ENCODE measurements at regions not wholly inside any gene's neighbourhood (a gene's known extent, or its start where the extent isn't known, plus 50 kb on each side); places are given as distances from the start of the nearest gene placed in this dataset.

GRCh38 chr17:79162012-79162963 lies 87.7 kb downstream of the ENGASE start:
- no peaks in the 10 kb centered on the region for H3K9me3 ChIP-seq
- H3K27me3 ChIP-seq, result peaks cover 79% of the 10 kb centered on the region
- ATAC-seq, result no peak
- TF ChIP-seq POLR2AphosphoS5 (IDR thresholded peaks at IDR 0.05) (no peak), EP300 (IDR thresholded peaks at IDR 0.05) (no peak), CTCF (IDR thresholded peaks at IDR 0.05) (no peak), POLR2A (IDR thresholded peaks at IDR 0.05) (no peak)
- H3K4me1 ChIP-seq, result no peaks in the 10 kb centered on the region
- H3K27ac ChIP-seq, result no peak overlapping the region
- WGBS, 2 donors (ENCODE audit: low coverage in 1 of 2), result 65 to 89% methylated on average over 3 to 11 of the region's 26 CpGs
- H3K4me3 ChIP-seq, result no peak overlapping the region
- no peaks in the 10 kb centered on the region for H3K36me3 ChIP-seq

- peaks cover 78% of the 10 kb centered on the region for H3K27me3 ChIP-seq
- no peaks in the 10 kb centered on the region for H3K9me3 ChIP-seq
- no peak overlapping the region for H3K4me3 ChIP-seq
- TF ChIP-seq CTCF (IDR thresholded peaks at IDR 0.05) (no peak), POLR2AphosphoS5 (IDR thresholded peaks at IDR 0.05) (no peak), EP300 (IDR thresholded peaks at IDR 0.05) (no peak), POLR2A (IDR thresholded peaks at IDR 0.05) (no peak)
- 40 to 62% methylated on average over 1 to 14 of the region's 14 CpGs for WGBS, 2 donors (ENCODE audit: low coverage in 1 of 2)
- no peak for ATAC-seq
- no peaks in the 10 kb centered on the region for H3K4me1 ChIP-seq
- H3K27ac ChIP-seq, result no peak overlapping the region
- no peaks in the 10 kb centered on the region for H3K36me3 ChIP-seq
Measured at GRCh38 chr17:79160980-79161636, 86.5 kb downstream of the ENGASE start.

- Histone ChIP-seq H3K4me3 (no peak overlapping the region), H3K27ac (no peak overlapping the region), H3K36me3 (no peaks in the 10 kb centered on the region), H3K27me3 (peaks cover 75% of the 10 kb centered on the region), H3K9me3 (no peaks in the 10 kb centered on the region), H3K4me1 (no peaks in the 10 kb centered on the region)
- ATAC-seq, result no peak
- TF ChIP-seq POLR2AphosphoS5 (IDR thresholded peaks at IDR 0.05) (no peak), CTCF (IDR thresholded peaks at IDR 0.05) (no peak), POLR2A (IDR thresholded peaks at IDR 0.05) (no peak), EP300 (IDR thresholded peaks at IDR 0.05) (no peak)
- WGBS, 2 donors (ENCODE audit: low coverage in 1 of 2), result no CpG with 5 or more reads among the region's 13 CpGs
Measured at GRCh38 chr17:79159926-79160325, 85.3 kb downstream of the ENGASE start.

GRCh38 chr17:79159471-79159870 lies 84.8 kb downstream of the ENGASE start:
- no peaks in the 10 kb centered on the region for H3K4me1 ChIP-seq
- H3K9me3 ChIP-seq, result no peaks in the 10 kb centered on the region
- ATAC-seq, result no peak
- H3K27me3 ChIP-seq, result peaks cover 75% of the 10 kb centered on the region
- no peak overlapping the region for H3K4me3 ChIP-seq
- H3K36me3 ChIP-seq, result no peaks in the 10 kb centered on the region
- no peak for TF ChIP-seq CTCF (IDR thresholded peaks at IDR 0.05)
- no peak for TF ChIP-seq POLR2A (IDR thresholded peaks at IDR 0.05)
- TF ChIP-seq EP300 (IDR thresholded peaks at IDR 0.05), result no peak
- no peak for TF ChIP-seq POLR2AphosphoS5 (IDR thresholded peaks at IDR 0.05)
- 72 to 80% methylated on average over 1 to 3 of the region's 6 CpGs for WGBS, 2 donors (ENCODE audit: low coverage in 1 of 2)
- no peak overlapping the region for H3K27ac ChIP-seq
